PFSK-1 (cell line): ENCODE measurements at regions not wholly inside any gene's neighbourhood (a gene's known extent, or its start where the extent isn't known, plus 50 kb on each side); places are given as distances from the start of the nearest gene placed in this dataset.

Experiments
- FOXP2 ChIP-seq: optimal IDR thresholded peaks from 2 replicates; pipeline ENCODE3; 2011; ENCODE audit warnings: borderline replicate concordance, control low read depth, inconsistent platforms; ENCODE audit not compliant: insufficient read depth; ENCODE audit errors: extremely low read length, extremely low read depth
- POLR2AphosphoS5 ChIP-seq: IDR thresholded peaks from 2 replicates; pipeline ENCODE4 v1.6.1; 2012; ENCODE audit warnings: low read depth, mild to moderate bottlenecking, control low read depth, low read length, moderate library complexity
- SIN3A ChIP-seq: IDR thresholded peaks from 2 replicates; pipeline ENCODE4 v1.6.1; 2012; ENCODE audit warnings: mild to moderate bottlenecking, low read length, moderate library complexity, borderline replicate concordance; ENCODE audit not compliant: insufficient read depth

DNA sequence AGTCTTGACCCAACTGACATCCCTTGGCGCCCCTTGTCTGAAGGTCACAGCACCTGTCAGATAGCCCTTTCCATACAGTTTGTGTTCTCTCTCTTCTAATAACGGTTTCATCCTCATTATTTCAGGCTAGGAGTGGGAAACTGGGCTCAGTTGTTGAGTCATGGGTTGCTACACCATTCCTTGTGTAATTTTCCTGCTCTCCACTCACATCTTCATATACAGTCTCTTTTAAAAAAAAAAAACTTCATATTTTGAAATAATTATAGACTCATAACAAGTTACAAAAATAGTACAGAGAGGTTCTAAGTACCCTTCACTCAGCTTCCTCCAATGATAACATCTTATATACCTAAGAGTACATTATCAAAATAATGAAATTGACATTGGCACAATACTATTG lies 60.2 kb upstream of the GRPR start:
- no peak for TF ChIP-seq POLR2AphosphoS5
- no peak for TF ChIP-seq FOXP2
- TF ChIP-seq SIN3A, result no peak
